Ascending aorta (tissue), 2 donors: ENCODE measurements at regions not wholly inside any gene's neighbourhood (a gene's known extent, or its start where the extent isn't known, plus 50 kb on each side); places are given as distances from the start of the nearest gene placed in this dataset.

Source experiments
- DNase-seq, 2 donors: peaks; one replicate each; pipeline ENCODE4 v3.0.0-alpha.2; 2019; ENCODE audit warnings: low spot score in 2 of 2
- H3K27ac ChIP-seq, 2 donors: fragments of 200-600 bp; sonication (generic); one replicate each; pipeline ENCODE4 v1.5.1; 2016 to 2017; ENCODE audit warnings: mild to moderate bottlenecking in 1 of 2
- H3K27me3 ChIP-seq: fragments of 200-600 bp; sonication (generic); one replicate; pipeline ENCODE4 v1.5.1; 2017
- H3K36me3 ChIP-seq, 2 donors: fragments of 200-600 bp; sonication (generic); one replicate each; pipeline ENCODE4 v1.5.1; 2016
- H3K4me1 ChIP-seq, 2 donors: fragments of 200-600 bp; sonication (generic); one replicate each; pipeline ENCODE4 v1.5.1; 2016 to 2017; ENCODE audit warnings: mild to moderate bottlenecking in 1 of 2
- H3K4me3 ChIP-seq, 2 donors: fragments of 200-600 bp; sonication (generic); one replicate each; pipeline ENCODE4 v1.5.1; 2016 to 2017; ENCODE audit warnings: mild to moderate bottlenecking in 1 of 2
- H3K9me3 ChIP-seq, 2 donors: fragments of 200-600 bp; sonication (generic); one replicate each; pipeline ENCODE4 v1.5.1; 2016
- intact Hi-C: fragments of 100-400 bp; cut with DNase I; formaldehyde crosslinking; loops from one replicate; pipeline ENCODE4 v1.15.1; 2023
- TF ChIP-seq, protein P1 (sequence below), 3 experiments: fragments of 200-600 bp in 2 of 3; fragments of 450-650 bp in 1 of 3; sonication (generic) in 2 of 3; IDR thresholded peaks; one replicate each; pipeline ENCODE4 v1.5.1; 2016 to 2019; ENCODE audit warnings: antibody characterized with exemption in 3 of 3, mild to moderate bottlenecking in 1 of 3, moderate library complexity in 1 of 3

DNA sequence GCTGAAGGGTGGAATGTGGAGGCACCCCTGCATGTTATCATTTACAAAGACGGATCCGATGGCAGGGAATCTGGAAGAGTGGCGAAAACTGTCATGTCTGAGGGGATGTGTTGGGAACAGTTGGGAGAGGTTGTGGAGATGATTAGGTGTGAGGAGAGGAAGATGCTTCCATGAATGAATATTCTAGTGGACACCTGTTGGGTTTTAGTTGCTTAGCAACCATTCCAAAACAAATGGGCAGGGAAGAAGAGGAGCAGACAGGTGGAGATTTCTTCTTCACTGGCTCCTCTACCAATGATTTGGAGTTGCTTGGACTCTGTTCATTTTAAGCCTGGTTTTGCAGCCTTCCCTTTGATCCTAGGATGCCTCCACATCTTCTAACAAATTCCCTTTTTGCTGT lies 465.3 kb upstream of the CLINT1 start:
- DNase-seq, result no peak
- Histone ChIP-seq H3K27ac (no peak overlapping the region), H3K4me1 (no peaks in the 10 kb centered on the region), H3K27me3 (no peaks in the 10 kb centered on the region), H3K9me3 (no peaks in the 10 kb centered on the region), H3K4me3 (no peak overlapping the region), H3K36me3 (no peaks in the 10 kb centered on the region)
- intact Hi-C loops, result no loop called here
- TF ChIP-seq, protein P1, sequence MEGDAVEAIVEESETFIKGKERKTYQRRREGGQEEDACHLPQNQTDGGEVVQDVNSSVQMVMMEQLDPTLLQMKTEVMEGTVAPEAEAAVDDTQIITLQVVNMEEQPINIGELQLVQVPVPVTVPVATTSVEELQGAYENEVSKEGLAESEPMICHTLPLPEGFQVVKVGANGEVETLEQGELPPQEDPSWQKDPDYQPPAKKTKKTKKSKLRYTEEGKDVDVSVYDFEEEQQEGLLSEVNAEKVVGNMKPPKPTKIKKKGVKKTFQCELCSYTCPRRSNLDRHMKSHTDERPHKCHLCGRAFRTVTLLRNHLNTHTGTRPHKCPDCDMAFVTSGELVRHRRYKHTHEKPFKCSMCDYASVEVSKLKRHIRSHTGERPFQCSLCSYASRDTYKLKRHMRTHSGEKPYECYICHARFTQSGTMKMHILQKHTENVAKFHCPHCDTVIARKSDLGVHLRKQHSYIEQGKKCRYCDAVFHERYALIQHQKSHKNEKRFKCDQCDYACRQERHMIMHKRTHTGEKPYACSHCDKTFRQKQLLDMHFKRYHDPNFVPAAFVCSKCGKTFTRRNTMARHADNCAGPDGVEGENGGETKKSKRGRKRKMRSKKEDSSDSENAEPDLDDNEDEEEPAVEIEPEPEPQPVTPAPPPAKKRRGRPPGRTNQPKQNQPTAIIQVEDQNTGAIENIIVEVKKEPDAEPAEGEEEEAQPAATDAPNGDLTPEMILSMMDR (IDR thresholded peaks at IDR 0.05), result no peak

DNA sequence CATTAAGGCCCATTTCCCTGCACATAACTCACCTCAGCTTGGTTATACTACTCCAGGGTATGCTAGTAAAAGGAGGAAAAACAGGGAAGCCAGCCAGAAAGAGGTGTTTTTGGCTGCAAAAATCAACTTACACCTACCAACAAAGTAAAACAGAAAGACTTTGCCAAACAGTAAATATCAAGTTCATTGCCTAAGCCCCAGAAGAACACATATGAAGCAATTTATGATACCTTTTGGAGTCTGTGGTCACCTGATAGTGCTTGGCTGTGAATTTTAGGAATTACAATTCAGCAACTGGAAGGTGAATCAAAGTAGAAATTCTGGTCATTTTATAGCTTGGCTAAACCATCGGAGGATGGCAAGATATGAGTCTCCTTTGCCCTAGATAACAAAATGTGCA lies 463.7 kb upstream of the CLINT1 start:
- Histone ChIP-seq H3K36me3 (no peaks in the 10 kb centered on the region), H3K4me1 (no peaks in the 10 kb centered on the region), H3K4me3 (no peak overlapping the region), H3K27ac (no peak overlapping the region), H3K9me3 (no peaks in the 10 kb centered on the region), H3K27me3 (no peaks in the 10 kb centered on the region)
- TF ChIP-seq, protein P1 (IDR thresholded peaks at IDR 0.05), result no peak
- intact Hi-C loops, result no loop called here
- DNase-seq, result no peak

DNA sequence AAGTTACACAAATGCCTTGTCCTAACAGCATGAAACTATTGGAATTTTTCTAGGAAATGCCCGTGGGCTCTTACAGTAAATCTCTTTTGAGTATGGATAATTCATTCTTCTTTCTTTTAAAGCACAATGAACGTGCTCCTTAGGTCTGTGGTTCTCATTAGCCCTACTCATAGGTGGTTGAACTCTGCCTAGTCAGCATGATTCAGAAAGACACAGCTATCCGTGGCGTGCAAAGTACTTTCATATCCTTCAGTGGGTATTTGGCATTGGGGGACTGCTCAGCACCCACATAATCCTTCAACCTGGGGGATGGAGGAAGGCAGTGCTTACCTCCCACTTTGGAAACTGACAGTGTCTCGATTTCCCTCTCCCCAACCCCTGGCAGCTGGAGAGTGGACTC lies 462.0 kb upstream of the CLINT1 start:
- TF ChIP-seq, protein P1 (IDR thresholded peaks at IDR 0.05), result no peak
- no peak for DNase-seq

DNA sequence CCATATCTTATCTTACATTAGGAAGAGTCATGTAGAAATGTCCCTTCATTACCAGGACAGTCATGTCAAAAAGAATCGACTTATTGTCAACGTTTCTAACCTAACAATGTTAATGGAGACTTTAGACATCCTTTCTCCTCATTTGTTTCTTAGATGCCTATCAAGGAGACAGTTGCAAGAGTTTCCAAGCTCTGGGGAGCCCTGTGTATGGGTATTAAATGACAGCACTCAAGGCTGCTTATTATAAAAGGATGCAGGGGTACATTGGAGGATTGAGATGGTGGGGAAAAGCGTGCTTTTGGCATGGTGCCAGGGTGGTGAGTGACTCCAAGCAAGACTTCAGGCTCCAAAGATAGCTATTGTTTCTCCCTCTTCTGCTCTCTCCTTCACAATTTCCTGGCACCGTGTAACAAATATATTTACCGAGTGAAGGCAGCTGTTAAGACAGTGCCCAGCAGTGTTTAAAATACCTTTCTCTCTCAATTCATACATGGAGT lies 461.3 kb upstream of the CLINT1 start:
- TF ChIP-seq, protein P1 (IDR thresholded peaks at IDR 0.05), result no peak
- intact Hi-C loops, result no loop called here
- H3K9me3 ChIP-seq, result no peaks in the 10 kb centered on the region
- H3K36me3 ChIP-seq, result no peaks in the 10 kb centered on the region
- H3K27ac ChIP-seq, result no peak overlapping the region
- no peaks in the 10 kb centered on the region for H3K4me1 ChIP-seq
- H3K4me3 ChIP-seq, result no peak overlapping the region
- no peak for DNase-seq
- no peaks in the 10 kb centered on the region for H3K27me3 ChIP-seq

More for the DNA sequence above, 462.0 kb upstream of the CLINT1 start:
- Histone ChIP-seq H3K9me3 (no peaks in the 10 kb centered on the region), H3K4me3 (no peak overlapping the region), H3K27ac (no peak overlapping the region), H3K27me3 (no peaks in the 10 kb centered on the region), H3K36me3 (no peaks in the 10 kb centered on the region), H3K4me1 (no peaks in the 10 kb centered on the region)
- intact Hi-C loops, result no loop called here

DNA sequence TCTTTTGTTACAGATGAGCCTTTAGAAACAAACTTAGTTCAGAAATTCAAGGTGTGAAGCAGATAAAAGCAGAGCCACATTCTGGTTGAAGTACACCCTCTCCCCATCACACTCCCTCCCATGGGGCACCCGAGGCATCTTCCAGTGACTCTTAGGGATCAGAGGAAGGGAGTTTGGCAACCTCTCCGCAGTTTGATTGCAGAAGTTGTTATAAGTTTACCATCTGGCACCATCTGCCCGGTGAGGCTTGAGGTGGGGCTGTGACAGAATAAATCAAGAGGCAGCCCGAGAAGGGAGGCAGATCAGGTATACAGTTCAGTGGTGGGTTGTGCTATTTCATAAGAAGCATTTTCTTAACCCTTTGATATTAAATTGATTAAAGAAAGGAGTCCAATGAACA lies 458.6 kb upstream of the CLINT1 start:
- TF ChIP-seq, protein P1 (IDR thresholded peaks at IDR 0.05), result no peak
- no peaks in the 10 kb centered on the region for H3K36me3 ChIP-seq
- H3K27ac ChIP-seq, result no peak overlapping the region
- DNase-seq, result no peak
- no peaks in the 10 kb centered on the region for H3K27me3 ChIP-seq
- H3K4me1 ChIP-seq, result no peaks in the 10 kb centered on the region
- intact Hi-C loops, result no loop called here
- H3K4me3 ChIP-seq, result no peak overlapping the region
- no peaks in the 10 kb centered on the region for H3K9me3 ChIP-seq
